IPS-15b (cell line): ENCODE measurements at regions not wholly inside any gene's neighbourhood (a gene's known extent, or its start where the extent isn't known, plus 50 kb on each side); places are given as distances from the start of the nearest gene placed in this dataset.

Experiments used
- H3K27me3 ChIP-seq: one replicate; pipeline ENCODE4 v1.6.1; 2013; ENCODE audit warnings: low read length; ENCODE audit not compliant: control insufficient read depth, insufficient read depth
- H3K36me3 ChIP-seq: one replicate; pipeline ENCODE4 v1.6.1; 2013; ENCODE audit warnings: low read length; ENCODE audit not compliant: control insufficient read depth, insufficient read depth
- H3K4me1 ChIP-seq: one replicate; pipeline ENCODE4 v1.6.1; 2013; ENCODE audit warnings: mild to moderate bottlenecking, low read length; ENCODE audit not compliant: control insufficient read depth, insufficient read depth
- H3K4me3 ChIP-seq: one replicate; pipeline ENCODE4 v1.5.1; 2013; ENCODE audit warnings: low read depth, low read length
- H3K9ac ChIP-seq: one replicate; pipeline ENCODE4 v1.6.1; 2013; ENCODE audit warnings: low read depth, mild to moderate bottlenecking, low read length
- H3K9me3 ChIP-seq: one replicate; pipeline ENCODE4 v1.6.1; 2013; ENCODE audit warnings: mild to moderate bottlenecking, low read length; ENCODE audit not compliant: control insufficient read depth, insufficient read depth

DNA sequence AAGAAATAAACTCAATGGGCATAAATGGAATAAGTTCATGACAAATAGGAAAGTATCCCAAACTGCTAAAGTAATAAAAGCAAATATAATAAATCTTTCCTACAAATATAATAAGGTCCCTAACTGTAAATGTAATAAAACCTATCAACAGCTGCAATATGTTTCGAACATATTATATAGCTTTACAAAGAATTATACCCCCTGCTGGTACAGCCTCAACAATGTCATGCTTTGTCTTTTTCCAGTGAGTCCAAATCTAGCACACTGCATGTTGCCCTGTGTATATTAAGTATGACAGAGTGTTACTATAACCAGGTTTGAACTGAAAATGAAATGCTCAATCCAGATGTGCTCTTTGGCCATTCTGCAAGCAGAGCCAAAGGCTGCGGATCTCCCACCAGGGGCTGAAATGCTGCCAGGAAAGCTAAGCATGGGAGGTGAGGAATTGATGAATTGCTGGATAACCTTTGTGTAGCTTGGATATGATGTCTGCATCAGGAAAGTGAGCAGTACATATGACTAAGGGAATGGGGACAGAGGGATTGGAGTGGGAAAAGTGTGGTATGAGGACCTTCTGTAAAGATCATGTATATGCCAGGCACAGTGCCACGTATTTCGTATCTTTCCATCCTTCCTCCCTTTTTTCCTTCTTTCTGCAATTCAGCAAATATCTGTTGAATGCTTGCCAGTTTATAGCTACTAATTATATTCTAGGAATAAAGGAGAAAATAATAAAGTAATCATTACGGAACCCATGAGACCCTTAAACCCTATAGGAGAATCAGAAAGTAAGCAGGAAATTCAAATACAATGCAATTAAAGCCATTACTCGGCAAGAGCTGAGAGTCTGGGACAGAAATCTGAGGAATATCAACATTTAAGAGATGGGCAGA is 954.6 kb upstream of the LCORL start:
- Histone ChIP-seq H3K4me1 (no peaks in the 10 kb centered on the region), H3K9ac (no peak overlapping the region), H3K36me3 (no peaks in the 10 kb centered on the region), H3K27me3 (no peaks in the 10 kb centered on the region), H3K4me3 (no peak overlapping the region), H3K9me3 (no peaks in the 10 kb centered on the region)

DNA sequence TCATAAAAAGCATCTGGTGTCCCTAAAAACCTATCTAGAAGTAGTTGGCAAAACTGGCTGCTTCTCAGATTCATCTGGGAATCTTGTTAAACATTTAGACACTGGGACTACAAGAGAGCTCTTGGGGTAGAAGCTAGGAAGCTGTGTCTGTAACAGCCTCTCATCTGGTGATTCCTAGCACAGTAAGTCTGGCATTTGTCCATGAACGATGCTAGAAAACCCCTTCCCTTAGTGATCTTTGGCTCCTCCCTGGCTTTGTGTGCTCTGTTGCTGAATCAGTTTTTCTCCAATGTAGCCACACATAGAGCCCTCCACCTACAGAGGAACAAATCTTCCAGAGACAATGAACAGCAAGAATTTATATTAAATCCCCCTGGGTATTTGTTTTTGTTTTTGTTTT is 951.7 kb upstream of the LCORL start:
- H3K27me3 ChIP-seq, result no peaks in the 10 kb centered on the region
- no peaks in the 10 kb centered on the region for H3K9me3 ChIP-seq
- no peaks in the 10 kb centered on the region for H3K36me3 ChIP-seq
- H3K9ac ChIP-seq, result no peak overlapping the region
- H3K4me1 ChIP-seq, result no peaks in the 10 kb centered on the region
- no peak overlapping the region for H3K4me3 ChIP-seq

DNA sequence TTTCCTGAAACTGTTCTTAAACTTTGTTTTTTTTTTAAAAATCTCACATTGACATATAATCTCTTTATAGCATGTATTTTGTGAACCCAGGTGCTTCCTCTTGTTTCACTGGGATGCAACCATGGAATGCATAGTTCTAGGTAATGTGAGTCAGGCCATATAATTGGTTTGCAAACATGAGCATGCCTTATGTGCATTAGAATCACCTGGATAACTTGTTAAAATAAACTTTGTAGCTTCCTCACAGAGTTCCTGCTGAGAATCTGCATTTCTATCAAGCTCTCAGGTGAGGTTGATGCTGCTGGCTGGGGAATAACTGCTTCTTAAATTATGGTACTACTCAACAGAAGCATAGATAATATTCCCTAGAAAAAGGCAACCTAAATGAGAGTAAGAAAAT is 940.3 kb upstream of the LCORL start:
- H3K4me3 ChIP-seq, result no peak overlapping the region
- peaks cover 3% of the 10 kb centered on the region for H3K4me1 ChIP-seq
- no peak overlapping the region for H3K9ac ChIP-seq
- H3K9me3 ChIP-seq, result no peaks in the 10 kb centered on the region
- no peaks in the 10 kb centered on the region for H3K36me3 ChIP-seq
- H3K27me3 ChIP-seq, result no peaks in the 10 kb centered on the region

DNA sequence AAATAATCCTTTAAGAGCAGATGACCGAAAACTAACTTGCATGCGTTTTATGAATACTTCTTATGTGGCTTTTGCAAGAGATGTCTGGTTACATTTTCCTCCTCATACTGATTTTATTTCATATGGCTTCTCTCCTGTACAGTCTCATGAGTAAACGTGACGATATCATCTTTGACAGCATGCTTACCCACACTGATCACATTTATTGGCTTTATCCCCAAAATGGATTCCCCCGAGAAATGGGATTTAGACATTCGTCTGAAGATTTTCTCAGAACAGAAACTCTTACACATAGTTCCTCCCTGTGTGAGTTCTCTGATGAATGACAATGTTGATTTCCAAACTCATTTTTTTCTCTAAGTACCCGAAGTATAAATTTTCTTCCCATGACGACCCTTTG is 939.7 kb upstream of the LCORL start:
- H3K4me1 ChIP-seq, result peaks cover 3% of the 10 kb centered on the region
- no peak overlapping the region for H3K4me3 ChIP-seq
- no peak overlapping the region for H3K9ac ChIP-seq
- H3K27me3 ChIP-seq, result no peaks in the 10 kb centered on the region
- H3K36me3 ChIP-seq, result no peaks in the 10 kb centered on the region
- H3K9me3 ChIP-seq, result no peaks in the 10 kb centered on the region

DNA sequence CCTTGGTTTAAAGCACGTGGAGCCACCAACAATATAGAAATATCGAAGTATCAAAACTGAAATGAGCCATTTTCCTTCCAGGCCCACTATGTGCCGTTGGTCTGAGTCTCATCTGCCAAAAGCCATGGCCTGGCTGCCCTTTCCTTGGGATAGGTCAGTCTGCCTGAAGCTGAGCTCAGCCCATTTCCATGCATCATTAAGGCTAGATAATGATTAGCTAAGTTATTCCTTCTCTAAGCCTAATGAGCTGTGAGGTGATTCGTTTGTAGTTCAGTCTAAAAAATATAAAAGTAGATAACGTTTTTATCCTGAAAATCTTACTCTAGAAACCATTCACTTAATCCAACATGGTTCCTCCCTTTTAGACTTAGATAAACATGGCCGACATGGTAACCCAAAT is 936.2 kb upstream of the LCORL start:
- H3K27me3 ChIP-seq, result no peaks in the 10 kb centered on the region
- H3K4me3 ChIP-seq, result no peak overlapping the region
- peaks cover 3% of the 10 kb centered on the region for H3K4me1 ChIP-seq
- no peak overlapping the region for H3K9ac ChIP-seq
- H3K36me3 ChIP-seq, result peaks cover 3% of the 10 kb centered on the region
- no peaks in the 10 kb centered on the region for H3K9me3 ChIP-seq

DNA sequence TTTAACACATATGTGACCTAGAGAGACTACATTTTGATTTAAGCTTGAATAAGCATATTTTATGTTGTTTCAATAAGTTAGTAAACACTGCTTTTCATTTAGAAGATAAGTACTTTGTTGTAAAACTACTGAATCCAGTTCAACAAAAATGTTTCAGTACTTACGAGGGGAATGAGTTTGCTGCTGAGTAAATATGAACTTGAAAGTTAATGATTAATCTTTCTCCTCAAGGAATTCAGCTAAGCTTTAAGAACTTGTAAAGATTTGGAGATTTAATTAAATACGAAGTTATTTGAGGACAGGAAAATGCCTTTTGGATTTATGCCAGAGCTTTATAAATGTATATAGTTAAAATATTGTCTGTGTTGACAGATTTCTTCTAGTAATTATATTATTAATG is 933.0 kb upstream of the LCORL start:
- H3K27me3 ChIP-seq, result no peaks in the 10 kb centered on the region
- no peak overlapping the region for H3K9ac ChIP-seq
- peaks cover 3% of the 10 kb centered on the region for H3K36me3 ChIP-seq
- no peaks in the 10 kb centered on the region for H3K9me3 ChIP-seq
- H3K4me3 ChIP-seq, result no peak overlapping the region
- H3K4me1 ChIP-seq, result no peaks in the 10 kb centered on the region

DNA sequence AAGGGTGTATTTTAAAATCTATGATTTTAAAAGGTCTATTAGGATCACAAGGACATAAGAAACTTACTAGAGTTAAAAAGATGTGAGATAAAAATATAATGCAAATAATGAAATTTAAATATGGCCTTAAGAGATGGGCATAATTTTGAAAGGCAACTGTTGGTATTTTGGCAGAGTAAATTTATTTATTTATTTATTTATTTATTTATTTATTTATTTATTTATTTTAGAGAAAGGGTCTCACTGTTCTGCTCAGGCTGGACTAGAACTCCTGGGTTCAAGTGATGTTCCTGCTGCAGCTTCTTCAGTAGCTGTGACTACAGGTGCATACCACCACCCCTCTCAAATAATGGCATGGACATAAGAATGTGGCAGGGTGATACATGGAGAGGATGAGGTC is 932.1 kb upstream of the LCORL start:
- peaks cover 3% of the 10 kb centered on the region for H3K36me3 ChIP-seq
- no peaks in the 10 kb centered on the region for H3K27me3 ChIP-seq
- no peak overlapping the region for H3K4me3 ChIP-seq
- no peaks in the 10 kb centered on the region for H3K4me1 ChIP-seq
- H3K9me3 ChIP-seq, result no peaks in the 10 kb centered on the region
- H3K9ac ChIP-seq, result no peak overlapping the region

DNA sequence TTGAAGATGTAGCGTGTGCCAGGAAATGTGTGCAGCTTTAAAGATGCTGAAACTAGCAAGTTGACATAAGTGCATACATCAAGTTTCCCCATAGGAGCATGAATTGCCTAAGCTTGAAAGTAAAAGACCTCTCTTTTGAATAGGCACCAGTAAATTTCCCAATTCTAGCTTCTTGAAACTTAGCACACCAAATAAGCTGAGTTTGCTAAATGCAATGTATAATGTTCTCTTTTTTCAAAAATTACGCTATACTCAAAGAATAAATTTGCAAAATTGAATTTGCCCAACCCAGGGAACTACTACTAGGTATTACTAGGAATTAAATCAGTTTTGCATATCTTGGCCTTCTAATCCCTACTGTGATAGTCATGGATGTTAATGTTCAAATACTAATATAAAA is 923.9 kb upstream of the LCORL start:
- Histone ChIP-seq H3K27me3 (no peaks in the 10 kb centered on the region), H3K4me3 (no peak overlapping the region), H3K36me3 (no peaks in the 10 kb centered on the region), H3K9me3 (no peaks in the 10 kb centered on the region), H3K9ac (no peak overlapping the region), H3K4me1 (no peaks in the 10 kb centered on the region)

DNA sequence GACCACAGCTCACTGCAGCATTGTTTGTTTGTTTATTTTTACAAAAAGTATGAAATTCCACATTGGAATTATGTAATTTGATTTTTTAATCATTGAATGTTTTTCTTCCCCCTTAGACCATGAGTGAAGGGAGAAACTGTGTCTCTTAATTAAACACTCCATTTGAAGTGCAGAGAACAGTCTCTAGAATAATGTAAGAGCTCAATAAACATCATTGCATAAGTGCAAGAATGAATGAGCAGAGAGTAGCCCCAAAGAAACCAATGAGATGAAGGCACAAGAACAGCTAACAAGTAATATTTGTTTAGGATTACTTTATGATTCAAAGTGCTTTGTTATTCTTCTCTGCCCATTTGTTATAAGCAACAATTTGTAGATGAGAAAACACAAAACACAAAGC is 921.3 kb upstream of the LCORL start:
- Histone ChIP-seq H3K4me3 (no peak overlapping the region), H3K4me1 (no peaks in the 10 kb centered on the region), H3K9ac (no peak overlapping the region), H3K36me3 (no peaks in the 10 kb centered on the region), H3K9me3 (no peaks in the 10 kb centered on the region), H3K27me3 (no peaks in the 10 kb centered on the region)

DNA sequence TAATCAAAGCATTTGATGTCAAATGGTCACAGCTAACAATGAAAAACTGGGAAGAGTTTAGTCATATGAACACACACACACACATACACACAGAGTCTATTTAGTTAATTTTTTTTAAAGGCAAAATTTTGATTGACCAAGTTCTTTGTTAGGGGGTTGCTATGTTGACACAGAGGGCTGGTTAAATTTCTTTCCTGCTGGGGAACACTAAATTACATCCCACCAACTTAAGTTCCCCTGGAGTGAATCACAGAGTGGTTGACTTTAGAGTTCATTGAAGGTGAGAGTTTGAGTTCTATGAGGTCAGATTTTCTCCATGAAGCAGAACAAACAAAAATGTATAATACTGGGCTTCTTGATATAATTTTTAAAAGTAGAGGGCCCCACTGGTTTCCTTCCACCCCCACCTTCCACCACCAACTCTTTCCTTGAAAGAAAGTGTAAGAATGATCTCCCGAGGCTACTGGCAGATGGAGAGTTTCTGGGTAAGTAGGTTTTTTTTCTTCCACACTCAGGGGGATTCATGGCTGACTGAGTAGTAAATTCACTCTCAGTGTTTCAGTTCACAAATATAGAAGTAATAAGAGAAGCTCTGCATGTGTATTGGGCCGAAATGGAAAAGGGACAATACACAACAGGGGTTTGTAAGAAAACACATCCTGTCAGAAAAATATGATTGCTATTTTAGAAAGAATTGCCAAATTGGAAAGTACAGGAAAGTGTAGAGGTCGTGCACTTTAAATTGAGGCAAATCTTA is 917.0 kb upstream of the LCORL start:
- H3K9ac ChIP-seq, result no peak overlapping the region
- H3K27me3 ChIP-seq, result no peaks in the 10 kb centered on the region
- no peak overlapping the region for H3K4me3 ChIP-seq
- no peaks in the 10 kb centered on the region for H3K9me3 ChIP-seq
- H3K4me1 ChIP-seq, result no peaks in the 10 kb centered on the region
- no peaks in the 10 kb centered on the region for H3K36me3 ChIP-seq

DNA sequence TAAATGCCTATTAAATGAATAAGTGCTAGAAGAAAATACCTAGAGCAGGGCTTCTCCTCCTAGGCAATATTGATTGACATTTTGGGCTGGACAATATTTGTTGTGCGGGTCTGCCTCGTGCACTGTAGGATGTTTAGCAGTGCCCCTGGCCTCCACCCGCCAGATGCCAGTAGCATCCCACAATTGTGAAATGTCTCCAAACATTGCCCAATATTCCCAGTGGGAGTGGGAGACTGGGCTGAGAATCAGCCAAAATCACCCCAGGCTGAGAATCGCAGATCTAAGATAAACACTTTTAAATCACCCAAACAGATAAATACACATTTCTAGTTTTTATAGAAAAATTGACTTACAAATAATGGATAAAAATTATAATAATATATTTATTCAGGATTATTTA is 916.2 kb upstream of the LCORL start:
- Histone ChIP-seq H3K36me3 (no peaks in the 10 kb centered on the region), H3K9me3 (no peaks in the 10 kb centered on the region), H3K27me3 (no peaks in the 10 kb centered on the region)

DNA sequence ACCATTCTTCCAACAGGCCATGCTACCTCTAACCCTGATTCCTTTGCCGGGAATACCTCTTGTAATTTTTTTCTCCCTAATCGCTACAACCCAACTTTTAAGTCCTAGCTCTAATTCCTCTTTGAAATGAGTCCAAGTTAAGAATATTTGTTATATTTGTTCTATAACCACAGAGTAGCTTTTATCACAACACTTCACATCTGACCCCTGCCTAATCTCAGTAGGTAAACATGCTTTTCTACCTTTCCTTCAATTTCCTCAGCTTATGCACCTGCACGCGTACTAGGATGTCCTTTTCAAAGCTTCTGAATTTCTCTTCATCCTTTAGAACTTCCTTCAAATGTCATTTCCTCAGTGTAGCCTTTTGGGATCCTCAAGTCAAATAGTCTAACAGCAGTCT is 915.5 kb upstream of the LCORL start:
- no peak overlapping the region for H3K9ac ChIP-seq
- H3K36me3 ChIP-seq, result no peaks in the 10 kb centered on the region
- H3K4me1 ChIP-seq, result no peaks in the 10 kb centered on the region
- H3K27me3 ChIP-seq, result no peaks in the 10 kb centered on the region
- H3K9me3 ChIP-seq, result no peaks in the 10 kb centered on the region
- H3K4me3 ChIP-seq, result no peak overlapping the region

More for the DNA sequence above, 916.2 kb upstream of the LCORL start:
- H3K4me3 ChIP-seq, result no peak overlapping the region
- no peak overlapping the region for H3K9ac ChIP-seq
- no peaks in the 10 kb centered on the region for H3K4me1 ChIP-seq
